ENCODE measurements at regions not wholly inside any gene's neighbourhood (a gene's known extent, or its start where the extent isn't known, plus 50 kb on each side); places are given as distances from the start of the nearest gene placed in this dataset.
A peak's percentile ranks its signal among the peaks of the same experiment; 100 is the strongest.

DNA sequence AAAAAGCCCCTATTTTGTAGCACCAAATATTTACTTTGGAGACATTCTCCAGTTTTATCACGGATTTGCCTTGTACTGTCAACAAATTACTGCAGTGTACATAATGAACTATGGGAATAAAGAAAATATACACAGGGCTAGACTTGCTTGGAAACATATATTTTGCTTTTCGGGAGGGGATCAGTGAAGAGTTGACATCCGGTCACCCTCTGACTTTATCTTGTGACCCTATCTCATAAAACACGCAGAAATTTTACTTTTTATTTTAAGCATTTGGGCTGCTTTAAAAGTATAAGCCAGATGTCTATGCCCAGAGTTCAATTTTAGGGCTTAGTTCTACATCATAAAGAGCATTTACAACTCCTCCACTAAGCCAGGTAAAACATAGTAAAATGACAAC, 630.7 kb downstream of the TOX3 start (continued):
- TF ChIP-seq, protein P1, sequence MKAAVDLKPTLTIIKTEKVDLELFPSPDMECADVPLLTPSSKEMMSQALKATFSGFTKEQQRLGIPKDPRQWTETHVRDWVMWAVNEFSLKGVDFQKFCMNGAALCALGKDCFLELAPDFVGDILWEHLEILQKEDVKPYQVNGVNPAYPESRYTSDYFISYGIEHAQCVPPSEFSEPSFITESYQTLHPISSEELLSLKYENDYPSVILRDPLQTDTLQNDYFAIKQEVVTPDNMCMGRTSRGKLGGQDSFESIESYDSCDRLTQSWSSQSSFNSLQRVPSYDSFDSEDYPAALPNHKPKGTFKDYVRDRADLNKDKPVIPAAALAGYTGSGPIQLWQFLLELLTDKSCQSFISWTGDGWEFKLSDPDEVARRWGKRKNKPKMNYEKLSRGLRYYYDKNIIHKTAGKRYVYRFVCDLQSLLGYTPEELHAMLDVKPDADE (IDR thresholded peaks at IDR 0.05), result no peak
- TF ChIP-seq, protein P2, sequence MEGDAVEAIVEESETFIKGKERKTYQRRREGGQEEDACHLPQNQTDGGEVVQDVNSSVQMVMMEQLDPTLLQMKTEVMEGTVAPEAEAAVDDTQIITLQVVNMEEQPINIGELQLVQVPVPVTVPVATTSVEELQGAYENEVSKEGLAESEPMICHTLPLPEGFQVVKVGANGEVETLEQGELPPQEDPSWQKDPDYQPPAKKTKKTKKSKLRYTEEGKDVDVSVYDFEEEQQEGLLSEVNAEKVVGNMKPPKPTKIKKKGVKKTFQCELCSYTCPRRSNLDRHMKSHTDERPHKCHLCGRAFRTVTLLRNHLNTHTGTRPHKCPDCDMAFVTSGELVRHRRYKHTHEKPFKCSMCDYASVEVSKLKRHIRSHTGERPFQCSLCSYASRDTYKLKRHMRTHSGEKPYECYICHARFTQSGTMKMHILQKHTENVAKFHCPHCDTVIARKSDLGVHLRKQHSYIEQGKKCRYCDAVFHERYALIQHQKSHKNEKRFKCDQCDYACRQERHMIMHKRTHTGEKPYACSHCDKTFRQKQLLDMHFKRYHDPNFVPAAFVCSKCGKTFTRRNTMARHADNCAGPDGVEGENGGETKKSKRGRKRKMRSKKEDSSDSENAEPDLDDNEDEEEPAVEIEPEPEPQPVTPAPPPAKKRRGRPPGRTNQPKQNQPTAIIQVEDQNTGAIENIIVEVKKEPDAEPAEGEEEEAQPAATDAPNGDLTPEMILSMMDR (conservative IDR thresholded peaks at IDR 0.05; ENCODE audit: low read depth in 2 of 2), result no peak
- no peak for TF ChIP-seq EZH2phosphoT487 (IDR thresholded peaks at IDR 0.05; ENCODE audit: unreplicated experiment)
- TF ChIP-seq CREB1 (CRISPR knock-in tag; IDR thresholded peaks at IDR 0.05; ENCODE audit: low read depth), result no peak
- TF ChIP-seq ZNF114 (CRISPR knock-in tag; IDR thresholded peaks at IDR 0.05), result no peak

DNA sequence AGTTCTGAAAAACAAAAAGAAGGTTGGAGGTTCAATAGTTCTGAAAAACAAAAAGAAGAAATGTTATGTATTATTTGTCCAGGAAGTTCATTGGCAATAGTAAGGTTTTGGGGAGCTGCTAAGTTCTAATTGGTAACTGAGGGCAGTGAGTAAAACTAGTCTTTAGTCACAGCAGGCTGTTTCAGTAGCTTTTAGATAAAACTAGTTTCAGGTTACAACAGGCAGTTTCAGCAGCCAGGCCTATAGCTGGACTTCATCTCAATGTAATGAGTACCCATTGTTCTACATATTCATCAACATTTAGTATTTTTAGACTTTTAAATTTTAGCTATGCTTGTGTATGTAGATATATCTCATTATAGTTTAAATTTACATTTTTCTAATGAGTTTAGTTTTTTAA, 639.3 kb downstream of the TOX3 start:
- H3K79me2 ChIP-seq (replicated peaks; ENCODE audit: insufficient read depth), result no peaks in the 10 kb centered on the region
- no peaks in the 10 kb centered on the region for H3K4me1 ChIP-seq (ENCODE audit: insufficient read depth)
- H3K4me3 ChIP-seq, result no peak overlapping the region
- H3K36me3 ChIP-seq (ENCODE audit: insufficient read depth), result no peaks in the 10 kb centered on the region
- 0 out of 2 replicates have a peak, but pooled peaks cover 5% of the 10 kb centered on the region for H3K9me2 ChIP-seq (ENCODE audit: insufficient read depth)
- TF ChIP-seq, protein P3, sequence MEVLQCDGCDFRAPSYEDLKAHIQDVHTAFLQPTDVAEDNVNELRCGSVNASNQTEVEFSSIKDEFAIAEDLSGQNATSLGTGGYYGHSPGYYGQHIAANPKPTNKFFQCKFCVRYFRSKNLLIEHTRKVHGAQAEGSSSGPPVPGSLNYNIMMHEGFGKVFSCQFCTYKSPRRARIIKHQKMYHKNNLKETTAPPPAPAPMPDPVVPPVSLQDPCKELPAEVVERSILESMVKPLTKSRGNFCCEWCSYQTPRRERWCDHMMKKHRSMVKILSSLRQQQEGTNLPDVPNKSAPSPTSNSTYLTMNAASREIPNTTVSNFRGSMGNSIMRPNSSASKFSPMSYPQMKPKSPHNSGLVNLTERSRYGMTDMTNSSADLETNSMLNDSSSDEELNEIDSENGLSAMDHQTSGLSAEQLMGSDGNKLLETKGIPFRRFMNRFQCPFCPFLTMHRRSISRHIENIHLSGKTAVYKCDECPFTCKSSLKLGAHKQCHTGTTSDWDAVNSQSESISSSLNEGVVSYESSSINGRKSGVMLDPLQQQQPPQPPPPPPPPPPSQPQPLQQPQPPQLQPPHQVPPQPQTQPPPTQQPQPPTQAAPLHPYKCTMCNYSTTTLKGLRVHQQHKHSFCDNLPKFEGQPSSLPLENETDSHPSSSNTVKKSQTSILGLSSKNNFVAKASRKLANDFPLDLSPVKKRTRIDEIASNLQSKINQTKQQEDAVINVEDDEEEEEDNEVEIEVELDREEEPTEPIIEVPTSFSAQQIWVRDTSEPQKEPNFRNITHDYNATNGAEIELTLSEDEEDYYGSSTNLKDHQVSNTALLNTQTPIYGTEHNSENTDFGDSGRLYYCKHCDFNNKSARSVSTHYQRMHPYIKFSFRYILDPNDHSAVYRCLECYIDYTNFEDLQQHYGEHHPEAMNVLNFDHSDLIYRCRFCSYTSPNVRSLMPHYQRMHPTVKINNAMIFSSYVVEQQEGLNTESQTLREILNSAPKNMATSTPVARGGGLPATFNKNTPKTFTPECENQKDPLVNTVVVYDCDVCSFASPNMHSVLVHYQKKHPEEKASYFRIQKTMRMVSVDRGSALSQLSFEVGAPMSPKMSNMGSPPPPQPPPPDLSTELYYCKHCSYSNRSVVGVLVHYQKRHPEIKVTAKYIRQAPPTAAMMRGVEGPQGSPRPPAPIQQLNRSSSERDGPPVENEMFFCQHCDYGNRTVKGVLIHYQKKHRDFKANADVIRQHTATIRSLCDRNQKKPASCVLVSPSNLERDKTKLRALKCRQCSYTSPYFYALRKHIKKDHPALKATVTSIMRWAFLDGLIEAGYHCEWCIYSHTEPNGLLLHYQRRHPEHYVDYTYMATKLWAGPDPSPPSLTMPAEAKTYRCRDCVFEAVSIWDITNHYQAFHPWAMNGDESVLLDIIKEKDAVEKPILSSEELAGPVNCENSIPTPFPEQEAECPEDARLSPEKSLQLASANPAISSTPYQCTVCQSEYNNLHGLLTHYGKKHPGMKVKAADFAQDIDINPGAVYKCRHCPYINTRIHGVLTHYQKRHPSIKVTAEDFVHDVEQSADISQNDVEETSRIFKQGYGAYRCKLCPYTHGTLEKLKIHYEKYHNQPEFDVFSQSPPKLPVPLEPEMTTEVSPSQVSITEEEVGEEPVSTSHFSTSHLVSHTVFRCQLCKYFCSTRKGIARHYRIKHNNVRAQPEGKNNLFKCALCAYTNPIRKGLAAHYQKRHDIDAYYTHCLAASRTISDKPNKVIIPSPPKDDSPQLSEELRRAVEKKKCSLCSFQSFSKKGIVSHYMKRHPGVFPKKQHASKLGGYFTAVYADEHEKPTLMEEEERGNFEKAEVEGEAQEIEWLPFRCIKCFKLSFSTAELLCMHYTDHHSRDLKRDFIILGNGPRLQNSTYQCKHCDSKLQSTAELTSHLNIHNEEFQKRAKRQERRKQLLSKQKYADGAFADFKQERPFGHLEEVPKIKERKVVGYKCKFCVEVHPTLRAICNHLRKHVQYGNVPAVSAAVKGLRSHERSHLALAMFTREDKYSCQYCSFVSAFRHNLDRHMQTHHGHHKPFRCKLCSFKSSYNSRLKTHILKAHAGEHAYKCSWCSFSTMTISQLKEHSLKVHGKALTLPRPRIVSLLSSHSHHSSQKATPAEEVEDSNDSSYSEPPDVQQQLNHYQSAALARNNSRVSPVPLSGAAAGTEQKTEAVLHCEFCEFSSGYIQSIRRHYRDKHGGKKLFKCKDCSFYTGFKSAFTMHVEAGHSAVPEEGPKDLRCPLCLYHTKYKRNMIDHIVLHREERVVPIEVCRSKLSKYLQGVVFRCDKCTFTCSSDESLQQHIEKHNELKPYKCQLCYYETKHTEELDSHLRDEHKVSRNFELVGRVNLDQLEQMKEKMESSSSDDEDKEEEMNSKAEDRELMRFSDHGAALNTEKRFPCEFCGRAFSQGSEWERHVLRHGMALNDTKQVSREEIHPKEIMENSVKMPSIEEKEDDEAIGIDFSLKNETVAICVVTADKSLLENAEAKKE (CRISPR knock-in tag; IDR thresholded peaks at IDR 0.05), result no peak
- no peak for TF ChIP-seq POLR2AphosphoS5 (IDR thresholded peaks at IDR 0.05; ENCODE audit: low read depth)
- no peaks in the 10 kb centered on the region for H3F3A ChIP-seq (replicated peaks; ENCODE audit: low read depth)
- Mint-ChIP-seq H3K36me3 (ENCODE audit: low read depth) (no peaks in the 10 kb centered on the region), H3K4me1 (no peaks in the 10 kb centered on the region), H3K27me3 (ENCODE audit: insufficient read depth, low read depth, poor library complexity) (no peaks in the 10 kb centered on the region), H3K4me3 (no peak overlapping the region), H3K27ac (no peak overlapping the region), H3K9me3 (no peaks in the 10 kb centered on the region)
- H2AFZ ChIP-seq, result no peak overlapping the region
- DNase-seq (ENCODE audit: low spot score) (peak; percentile 5), ATAC-seq (no peak)
- H4K20me1 ChIP-seq (replicated peaks; ENCODE audit: insufficient read depth), result no peaks in the 10 kb centered on the region
- H3K4me2 ChIP-seq, result no peak overlapping the region
- no peaks in the 10 kb centered on the region for H3K27me3 ChIP-seq (ENCODE audit: insufficient read depth)
- no peak overlapping the region for H3K27ac ChIP-seq (ENCODE audit: low read depth)
